ENCODE measurements at regions not wholly inside any gene's neighbourhood (a gene's known extent, or its start where the extent isn't known, plus 50 kb on each side); places are given as distances from the start of the nearest gene placed in this dataset.

DNA sequence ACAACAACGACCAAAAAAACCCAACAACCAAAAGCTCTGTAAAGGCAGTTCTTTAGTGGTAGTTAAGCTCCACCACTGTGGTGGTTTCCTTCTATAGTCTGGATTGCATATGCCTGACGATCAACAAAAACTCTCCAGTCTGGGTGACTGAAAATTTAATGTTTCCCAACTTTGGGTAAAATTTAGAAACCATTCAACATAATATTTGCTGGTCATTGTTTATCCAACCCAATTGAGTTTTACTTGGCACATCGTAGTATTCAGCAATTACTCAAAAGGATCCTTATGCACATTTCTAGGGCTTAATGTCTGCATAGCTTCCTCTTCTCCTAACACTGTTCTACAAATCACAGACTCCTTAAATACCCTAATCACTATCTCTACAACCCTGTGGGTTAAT lies 1080.2 kb upstream of the NRXN1 start:
- TF ChIP-seq, protein P1, sequence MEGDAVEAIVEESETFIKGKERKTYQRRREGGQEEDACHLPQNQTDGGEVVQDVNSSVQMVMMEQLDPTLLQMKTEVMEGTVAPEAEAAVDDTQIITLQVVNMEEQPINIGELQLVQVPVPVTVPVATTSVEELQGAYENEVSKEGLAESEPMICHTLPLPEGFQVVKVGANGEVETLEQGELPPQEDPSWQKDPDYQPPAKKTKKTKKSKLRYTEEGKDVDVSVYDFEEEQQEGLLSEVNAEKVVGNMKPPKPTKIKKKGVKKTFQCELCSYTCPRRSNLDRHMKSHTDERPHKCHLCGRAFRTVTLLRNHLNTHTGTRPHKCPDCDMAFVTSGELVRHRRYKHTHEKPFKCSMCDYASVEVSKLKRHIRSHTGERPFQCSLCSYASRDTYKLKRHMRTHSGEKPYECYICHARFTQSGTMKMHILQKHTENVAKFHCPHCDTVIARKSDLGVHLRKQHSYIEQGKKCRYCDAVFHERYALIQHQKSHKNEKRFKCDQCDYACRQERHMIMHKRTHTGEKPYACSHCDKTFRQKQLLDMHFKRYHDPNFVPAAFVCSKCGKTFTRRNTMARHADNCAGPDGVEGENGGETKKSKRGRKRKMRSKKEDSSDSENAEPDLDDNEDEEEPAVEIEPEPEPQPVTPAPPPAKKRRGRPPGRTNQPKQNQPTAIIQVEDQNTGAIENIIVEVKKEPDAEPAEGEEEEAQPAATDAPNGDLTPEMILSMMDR (IDR thresholded peaks at IDR 0.05): no peak
- no peak for TF ChIP-seq POLR2A (IDR thresholded peaks at IDR 0.05)

Measured in lower leg skin (tissue), 3 donors.